MM.1S (cell line): ENCODE measurements at regions not wholly inside any gene's neighbourhood (a gene's known extent, or its start where the extent isn't known, plus 50 kb on each side); places are given as distances from the start of the nearest gene placed in this dataset.

Experiments
- DNase-seq: peaks from one replicate; pipeline ENCODE4 v3.0.0-alpha.2; 2015
- H2AFZ ChIP-seq: fragments of 300-600 bp; sonication (generic); 2 replicates; pipeline ENCODE4 v1.6.0; 2016; ENCODE audit warnings: antibody characterized with exemption, low read length
- H3F3A ChIP-seq: fragments of 300-600 bp; sonication (generic); 2 replicates; pipeline ENCODE4 v1.6.1; 2016; ENCODE audit warnings: mild to moderate bottlenecking, antibody characterized with exemption, low read length, moderate library complexity, mixed read lengths; ENCODE audit not compliant: insufficient read depth
- H3K27ac ChIP-seq: fragments of 300-600 bp; sonication (generic); 2 replicates; pipeline ENCODE4 v1.5.1; 2016; ENCODE audit warnings: mild to moderate bottlenecking, low read length
- H3K27me3 ChIP-seq: fragments of 300-600 bp; sonication (generic); replicated peaks from 2 replicates; pipeline ENCODE4 v1.6.0; 2016; ENCODE audit warnings: low read length; ENCODE audit not compliant: insufficient read depth
- H3K36me3 ChIP-seq: fragments of 300-600 bp; sonication (generic); replicated peaks from 2 replicates; pipeline ENCODE4 v1.6.1; 2016; ENCODE audit warnings: mild to moderate bottlenecking, low read length, mixed read lengths; ENCODE audit not compliant: insufficient read depth
- H3K4me1 ChIP-seq: fragments of 300-600 bp; sonication (generic); 2 replicates; pipeline ENCODE4 v1.6.1; 2016; ENCODE audit warnings: low read length, mixed read lengths
- H3K4me2 ChIP-seq: fragments of 300-600 bp; sonication (generic); 2 replicates; pipeline ENCODE4 v1.6.0; 2016; ENCODE audit warnings: low read depth, low read length
- H3K4me3 ChIP-seq: fragments of 300-600 bp; sonication (generic); 2 replicates; pipeline ENCODE4 v1.5.1; 2016; ENCODE audit warnings: low read length, mixed read lengths
- H3K79me2 ChIP-seq: fragments of 300-600 bp; sonication (generic); 2 replicates; pipeline ENCODE4 v1.6.1; 2016; ENCODE audit warnings: mixed run types, low read length, mixed read lengths
- H3K9ac ChIP-seq: fragments of 300-600 bp; sonication (generic); 2 replicates; pipeline ENCODE4 v1.6.1; 2016; ENCODE audit warnings: low read length, mixed read lengths
- H3K9me2 ChIP-seq: fragments of 300-600 bp; sonication (generic); replicated peaks from 2 replicates; pipeline ENCODE4 v1.6.1; 2016; ENCODE audit warnings: mild to moderate bottlenecking, low read length, mixed read lengths; ENCODE audit not compliant: insufficient read depth
- H3K9me3 ChIP-seq: fragments of 300-600 bp; sonication (generic); replicated peaks from 2 replicates; pipeline ENCODE4 v1.6.1; 2016; ENCODE audit warnings: mild to moderate bottlenecking, low read length, mixed read lengths; ENCODE audit not compliant: insufficient read depth
- H4K20me1 ChIP-seq: fragments of 300-600 bp; sonication (generic); 2 replicates; pipeline ENCODE4 v1.6.1; 2016; ENCODE audit warnings: mild to moderate bottlenecking, low read length, moderate library complexity, mixed read lengths; ENCODE audit not compliant: insufficient read depth
- EZH2 ChIP-seq: fragments of 300-600 bp; sonication (generic); optimal IDR thresholded peaks from 2 replicates; pipeline ENCODE3; 2017; ENCODE audit warnings: low read depth, mild to moderate bottlenecking, antibody characterized with exemption, low read length, mixed read lengths
- EZH2phosphoT487 ChIP-seq: fragments of 300-600 bp; sonication (generic); IDR thresholded peaks from 2 replicates; pipeline ENCODE4 v1.6.1; 2018; ENCODE audit warnings: antibody characterized with exemption, low read length
- TF ChIP-seq, protein P1 (sequence below): fragments of 300-600 bp; sonication (generic); IDR thresholded peaks from 2 replicates; pipeline ENCODE4 v1.5.1; 2016; ENCODE audit warnings: antibody characterized with exemption, low read length, mixed read lengths

DNA sequence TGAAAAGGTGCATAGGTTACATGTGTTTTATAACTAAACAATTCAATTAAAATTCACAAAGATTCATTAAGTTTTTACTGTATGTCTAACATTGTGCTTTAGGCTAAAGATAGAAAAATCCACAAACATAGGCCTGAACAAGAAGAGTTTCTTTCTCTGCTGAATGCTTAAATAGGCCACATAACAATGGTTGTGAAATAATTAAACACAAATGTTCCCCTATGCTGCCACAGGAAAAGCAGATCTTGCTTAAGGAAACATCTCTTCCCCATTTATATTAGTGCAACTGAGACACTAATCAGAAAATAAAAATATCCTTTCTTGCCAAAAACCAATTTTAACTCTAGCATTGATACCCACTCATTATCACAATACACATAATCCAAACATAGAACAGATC, 725.4 kb upstream of the DPPA4 start:
- H4K20me1 ChIP-seq = no peaks in the 10 kb centered on the region
- H3K36me3 ChIP-seq = no peaks in the 10 kb centered on the region
- H3K4me1 ChIP-seq = peaks cover 9% of the 10 kb centered on the region
- H3F3A ChIP-seq = peaks cover 8% of the 10 kb centered on the region
- H3K9me2 ChIP-seq = no peaks in the 10 kb centered on the region
- no peak for DNase-seq
- H3K79me2 ChIP-seq = no peaks in the 10 kb centered on the region
- no peak overlapping the region for H3K9ac ChIP-seq
- no peak overlapping the region for H2AFZ ChIP-seq
- no peak overlapping the region for H3K4me3 ChIP-seq
- H3K27ac ChIP-seq = no peak overlapping the region
- no peaks in the 10 kb centered on the region for H3K9me3 ChIP-seq
- TF ChIP-seq EZH2 (no peak), EZH2phosphoT487 (no peak)
- TF ChIP-seq, protein P1, sequence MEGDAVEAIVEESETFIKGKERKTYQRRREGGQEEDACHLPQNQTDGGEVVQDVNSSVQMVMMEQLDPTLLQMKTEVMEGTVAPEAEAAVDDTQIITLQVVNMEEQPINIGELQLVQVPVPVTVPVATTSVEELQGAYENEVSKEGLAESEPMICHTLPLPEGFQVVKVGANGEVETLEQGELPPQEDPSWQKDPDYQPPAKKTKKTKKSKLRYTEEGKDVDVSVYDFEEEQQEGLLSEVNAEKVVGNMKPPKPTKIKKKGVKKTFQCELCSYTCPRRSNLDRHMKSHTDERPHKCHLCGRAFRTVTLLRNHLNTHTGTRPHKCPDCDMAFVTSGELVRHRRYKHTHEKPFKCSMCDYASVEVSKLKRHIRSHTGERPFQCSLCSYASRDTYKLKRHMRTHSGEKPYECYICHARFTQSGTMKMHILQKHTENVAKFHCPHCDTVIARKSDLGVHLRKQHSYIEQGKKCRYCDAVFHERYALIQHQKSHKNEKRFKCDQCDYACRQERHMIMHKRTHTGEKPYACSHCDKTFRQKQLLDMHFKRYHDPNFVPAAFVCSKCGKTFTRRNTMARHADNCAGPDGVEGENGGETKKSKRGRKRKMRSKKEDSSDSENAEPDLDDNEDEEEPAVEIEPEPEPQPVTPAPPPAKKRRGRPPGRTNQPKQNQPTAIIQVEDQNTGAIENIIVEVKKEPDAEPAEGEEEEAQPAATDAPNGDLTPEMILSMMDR = no peak
- no peaks in the 10 kb centered on the region for H3K27me3 ChIP-seq
- H3K4me2 ChIP-seq = no peak overlapping the region

DNA sequence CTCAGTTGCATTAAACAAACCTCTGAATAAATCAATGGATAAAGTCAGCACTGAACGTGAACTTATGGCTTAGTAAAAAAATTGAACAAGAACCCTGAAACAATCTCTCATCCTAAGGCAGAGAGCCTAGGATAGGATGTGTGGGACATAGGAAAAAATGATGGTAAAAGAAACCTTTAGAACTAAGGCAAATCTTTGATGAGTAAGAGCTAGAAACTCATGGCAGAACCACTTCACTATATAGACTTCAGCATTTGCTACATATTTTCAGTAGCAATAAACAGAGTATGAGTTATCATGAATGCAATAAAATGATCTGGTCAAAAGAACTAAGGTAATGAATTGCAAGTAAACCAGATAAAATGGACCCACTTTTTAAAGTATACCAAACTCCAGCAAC, 725.8 kb upstream of the DPPA4 start:
- Histone ChIP-seq H3K9me2 (no peaks in the 10 kb centered on the region), H4K20me1 (no peaks in the 10 kb centered on the region), H3K9ac (no peak overlapping the region), H3F3A (peaks cover 13% of the 10 kb centered on the region), H3K27me3 (no peaks in the 10 kb centered on the region), H3K9me3 (no peaks in the 10 kb centered on the region), H3K27ac (no peak overlapping the region), H3K4me1 (peaks cover 14% of the 10 kb centered on the region), H3K36me3 (no peaks in the 10 kb centered on the region), H3K79me2 (no peaks in the 10 kb centered on the region), H3K4me2 (no peak overlapping the region), H3K4me3 (no peak overlapping the region), H2AFZ (no peak overlapping the region)
- no peak for TF ChIP-seq EZH2phosphoT487
- TF ChIP-seq, protein P1 = no peak
- TF ChIP-seq EZH2 = no peak
- no peak for DNase-seq

DNA sequence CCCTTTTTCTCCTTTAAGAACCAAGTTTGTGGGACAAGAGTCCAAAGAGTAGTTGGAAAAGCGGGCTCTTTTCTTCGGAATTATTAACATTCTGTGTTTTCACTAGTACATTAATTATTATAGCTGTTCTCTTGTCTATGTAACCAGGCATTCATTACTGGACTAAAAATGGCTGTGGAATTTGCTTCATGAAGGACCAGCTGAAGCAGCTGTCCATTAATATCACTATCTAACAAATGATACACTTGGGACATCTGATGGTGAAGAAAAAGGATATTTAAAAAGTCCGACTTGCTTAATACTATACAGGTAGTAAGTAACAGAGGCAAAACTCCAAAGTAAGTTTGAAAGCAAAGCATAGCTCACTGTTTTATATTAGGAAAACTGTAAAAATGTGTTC, 728.9 kb upstream of the DPPA4 start:
- no peak overlapping the region for H3K4me2 ChIP-seq
- H3K36me3 ChIP-seq = no peaks in the 10 kb centered on the region
- H3K79me2 ChIP-seq = no peaks in the 10 kb centered on the region
- no peaks in the 10 kb centered on the region for H3K9me3 ChIP-seq
- no peak overlapping the region for H2AFZ ChIP-seq
- H3K27ac ChIP-seq = no peak overlapping the region
- peaks cover 18% of the 10 kb centered on the region for H3F3A ChIP-seq
- no peak for TF ChIP-seq EZH2phosphoT487
- peaks cover 38% of the 10 kb centered on the region for H3K4me1 ChIP-seq
- no peak for DNase-seq
- H3K4me3 ChIP-seq = no peak overlapping the region
- no peaks in the 10 kb centered on the region for H3K9me2 ChIP-seq
- H4K20me1 ChIP-seq = no peaks in the 10 kb centered on the region
- H3K27me3 ChIP-seq = no peaks in the 10 kb centered on the region
- no peak overlapping the region for H3K9ac ChIP-seq

DNA sequence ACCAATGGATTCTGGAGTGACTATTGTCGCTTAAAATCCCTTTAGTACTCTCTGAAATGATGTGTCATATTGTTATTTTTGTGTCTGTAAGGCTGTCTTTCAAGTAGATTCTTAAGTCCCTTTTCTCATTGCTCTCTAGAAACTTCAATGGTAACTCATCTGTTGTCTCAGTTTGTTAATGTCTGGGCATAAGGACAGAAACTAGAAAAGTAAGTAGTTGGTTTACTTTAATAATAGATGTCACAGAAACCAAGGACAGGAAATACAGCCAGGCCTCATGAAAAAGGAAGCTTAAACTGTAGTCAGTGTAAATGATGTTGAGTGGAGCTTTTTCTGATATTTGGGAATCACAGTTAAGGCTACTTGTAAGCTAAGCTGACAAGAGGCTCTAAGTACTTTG, 730.2 kb upstream of the DPPA4 start:
- no peak overlapping the region for H3K4me3 ChIP-seq
- no peaks in the 10 kb centered on the region for H3K27me3 ChIP-seq
- H3K27ac ChIP-seq = peak overlapping the region; percentile 68; the same call in 1 of the 2 replicates
- TF ChIP-seq EZH2 (no peak), EZH2phosphoT487 (no peak)
- TF ChIP-seq, protein P1 = no peak
- H3K4me2 ChIP-seq = peak overlapping the region; percentile 51
- peaks cover 18% of the 10 kb centered on the region for H3F3A ChIP-seq
- H3K9me2 ChIP-seq = no peaks in the 10 kb centered on the region
- peak overlapping the region; percentile 8; the same call in 1 of the 2 replicates for H3K9ac ChIP-seq
- H3K79me2 ChIP-seq = no peaks in the 10 kb centered on the region
- H2AFZ ChIP-seq = no peak overlapping the region
- H3K9me3 ChIP-seq = no peaks in the 10 kb centered on the region
- DNase-seq = peak; percentile 78
- no peaks in the 10 kb centered on the region for H3K36me3 ChIP-seq
- no peaks in the 10 kb centered on the region for H4K20me1 ChIP-seq
- peaks cover 38% of the 10 kb centered on the region for H3K4me1 ChIP-seq
